MM.1S (cell line): ENCODE measurements at regions not wholly inside any gene's neighbourhood (a gene's known extent, or its start where the extent isn't known, plus 50 kb on each side); places are given as distances from the start of the nearest gene placed in this dataset.

ENCODE experiments used
- DNase-seq: peaks from one replicate; pipeline ENCODE4 v3.0.0-alpha.2; 2015
- H2AFZ ChIP-seq: fragments of 300-600 bp; sonication (generic); 2 replicates; pipeline ENCODE4 v1.6.0; 2016; ENCODE audit warnings: antibody characterized with exemption, low read length
- H3F3A ChIP-seq: fragments of 300-600 bp; sonication (generic); 2 replicates; pipeline ENCODE4 v1.6.1; 2016; ENCODE audit warnings: mild to moderate bottlenecking, antibody characterized with exemption, low read length, moderate library complexity, mixed read lengths; ENCODE audit not compliant: insufficient read depth
- H3K27ac ChIP-seq: fragments of 300-600 bp; sonication (generic); 2 replicates; pipeline ENCODE4 v1.5.1; 2016; ENCODE audit warnings: mild to moderate bottlenecking, low read length
- H3K27me3 ChIP-seq: fragments of 300-600 bp; sonication (generic); replicated peaks from 2 replicates; pipeline ENCODE4 v1.6.0; 2016; ENCODE audit warnings: low read length; ENCODE audit not compliant: insufficient read depth
- H3K36me3 ChIP-seq: fragments of 300-600 bp; sonication (generic); replicated peaks from 2 replicates; pipeline ENCODE4 v1.6.1; 2016; ENCODE audit warnings: mild to moderate bottlenecking, low read length, mixed read lengths; ENCODE audit not compliant: insufficient read depth
- H3K4me1 ChIP-seq: fragments of 300-600 bp; sonication (generic); 2 replicates; pipeline ENCODE4 v1.6.1; 2016; ENCODE audit warnings: low read length, mixed read lengths
- H3K4me2 ChIP-seq: fragments of 300-600 bp; sonication (generic); 2 replicates; pipeline ENCODE4 v1.6.0; 2016; ENCODE audit warnings: low read depth, low read length
- H3K4me3 ChIP-seq: fragments of 300-600 bp; sonication (generic); 2 replicates; pipeline ENCODE4 v1.5.1; 2016; ENCODE audit warnings: low read length, mixed read lengths
- H3K79me2 ChIP-seq: fragments of 300-600 bp; sonication (generic); 2 replicates; pipeline ENCODE4 v1.6.1; 2016; ENCODE audit warnings: mixed run types, low read length, mixed read lengths
- H3K9ac ChIP-seq: fragments of 300-600 bp; sonication (generic); 2 replicates; pipeline ENCODE4 v1.6.1; 2016; ENCODE audit warnings: low read length, mixed read lengths
- H3K9me2 ChIP-seq: fragments of 300-600 bp; sonication (generic); replicated peaks from 2 replicates; pipeline ENCODE4 v1.6.1; 2016; ENCODE audit warnings: mild to moderate bottlenecking, low read length, mixed read lengths; ENCODE audit not compliant: insufficient read depth
- H3K9me3 ChIP-seq: fragments of 300-600 bp; sonication (generic); replicated peaks from 2 replicates; pipeline ENCODE4 v1.6.1; 2016; ENCODE audit warnings: mild to moderate bottlenecking, low read length, mixed read lengths; ENCODE audit not compliant: insufficient read depth
- H4K20me1 ChIP-seq: fragments of 300-600 bp; sonication (generic); 2 replicates; pipeline ENCODE4 v1.6.1; 2016; ENCODE audit warnings: mild to moderate bottlenecking, low read length, moderate library complexity, mixed read lengths; ENCODE audit not compliant: insufficient read depth
- EZH2 ChIP-seq: fragments of 300-600 bp; sonication (generic); optimal IDR thresholded peaks from 2 replicates; pipeline ENCODE3; 2017; ENCODE audit warnings: low read depth, mild to moderate bottlenecking, antibody characterized with exemption, low read length, mixed read lengths
- EZH2phosphoT487 ChIP-seq: fragments of 300-600 bp; sonication (generic); IDR thresholded peaks from 2 replicates; pipeline ENCODE4 v1.6.1; 2018; ENCODE audit warnings: antibody characterized with exemption, low read length
- TF ChIP-seq, protein P1 (sequence below): fragments of 300-600 bp; sonication (generic); IDR thresholded peaks from 2 replicates; pipeline ENCODE4 v1.5.1; 2016; ENCODE audit warnings: antibody characterized with exemption, low read length, mixed read lengths

DNA sequence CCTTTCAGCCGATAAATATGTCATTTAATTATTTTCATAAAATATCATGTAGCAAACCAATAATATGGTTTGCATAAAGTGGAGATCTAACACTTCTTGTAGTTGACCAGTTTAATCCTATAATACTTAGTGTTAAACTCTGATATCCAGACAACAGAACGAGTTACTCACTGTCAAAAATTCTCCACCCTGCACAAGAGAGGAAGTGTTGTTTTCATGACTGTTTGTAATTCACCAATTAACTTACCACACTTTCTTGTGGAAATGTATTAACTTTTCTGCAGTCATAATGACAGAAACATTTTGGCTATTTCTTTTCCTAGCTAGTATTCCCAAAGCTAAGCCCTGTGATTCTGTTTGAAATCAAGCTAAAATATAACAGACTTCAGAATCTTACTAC, 555.3 kb upstream of the FTMT start:
- Histone ChIP-seq H3K9me2 (no peaks in the 10 kb centered on the region; the same call in 1 of the 2 replicates), H3K9me3 (no peaks in the 10 kb centered on the region), H3K79me2 (no peaks in the 10 kb centered on the region), H3K9ac (no peak overlapping the region), H2AFZ (no peak overlapping the region), H4K20me1 (no peaks in the 10 kb centered on the region), H3K27me3 (no peaks in the 10 kb centered on the region), H3K36me3 (no peaks in the 10 kb centered on the region), H3K4me1 (no peaks in the 10 kb centered on the region), H3K4me2 (no peak overlapping the region), H3K27ac (no peak overlapping the region), H3K4me3 (no peak overlapping the region), H3F3A (no peaks in the 10 kb centered on the region)
- TF ChIP-seq EZH2, result no peak
- TF ChIP-seq EZH2phosphoT487, result no peak
- TF ChIP-seq, protein P1, sequence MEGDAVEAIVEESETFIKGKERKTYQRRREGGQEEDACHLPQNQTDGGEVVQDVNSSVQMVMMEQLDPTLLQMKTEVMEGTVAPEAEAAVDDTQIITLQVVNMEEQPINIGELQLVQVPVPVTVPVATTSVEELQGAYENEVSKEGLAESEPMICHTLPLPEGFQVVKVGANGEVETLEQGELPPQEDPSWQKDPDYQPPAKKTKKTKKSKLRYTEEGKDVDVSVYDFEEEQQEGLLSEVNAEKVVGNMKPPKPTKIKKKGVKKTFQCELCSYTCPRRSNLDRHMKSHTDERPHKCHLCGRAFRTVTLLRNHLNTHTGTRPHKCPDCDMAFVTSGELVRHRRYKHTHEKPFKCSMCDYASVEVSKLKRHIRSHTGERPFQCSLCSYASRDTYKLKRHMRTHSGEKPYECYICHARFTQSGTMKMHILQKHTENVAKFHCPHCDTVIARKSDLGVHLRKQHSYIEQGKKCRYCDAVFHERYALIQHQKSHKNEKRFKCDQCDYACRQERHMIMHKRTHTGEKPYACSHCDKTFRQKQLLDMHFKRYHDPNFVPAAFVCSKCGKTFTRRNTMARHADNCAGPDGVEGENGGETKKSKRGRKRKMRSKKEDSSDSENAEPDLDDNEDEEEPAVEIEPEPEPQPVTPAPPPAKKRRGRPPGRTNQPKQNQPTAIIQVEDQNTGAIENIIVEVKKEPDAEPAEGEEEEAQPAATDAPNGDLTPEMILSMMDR, result no peak
- no peak for DNase-seq

DNA sequence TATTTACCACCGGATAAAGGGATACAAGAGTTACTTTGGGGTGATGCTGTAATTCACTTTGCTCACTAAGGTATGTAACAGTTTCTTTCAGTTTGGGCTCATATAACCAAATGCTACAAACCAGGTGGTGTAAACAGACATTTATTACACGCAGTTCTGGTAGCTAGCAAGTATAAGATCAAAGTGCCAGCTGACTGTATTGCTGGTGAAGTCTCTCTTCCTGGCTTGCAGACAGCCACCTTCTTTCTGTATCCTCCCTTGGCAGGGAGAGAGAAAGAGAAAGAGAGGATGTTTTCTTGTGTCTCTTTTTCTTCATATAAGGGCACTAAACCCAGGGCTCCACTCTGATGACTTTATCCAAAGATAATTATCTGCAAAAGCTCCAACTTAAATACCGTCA, 552.5 kb upstream of the FTMT start:
- Histone ChIP-seq H3K79me2 (no peaks in the 10 kb centered on the region), H3K9me3 (no peaks in the 10 kb centered on the region), H3K4me1 (no peaks in the 10 kb centered on the region), H3K27ac (no peak overlapping the region), H3K4me3 (no peak overlapping the region), H3F3A (no peaks in the 10 kb centered on the region), H3K27me3 (no peaks in the 10 kb centered on the region), H2AFZ (no peak overlapping the region), H3K9me2 (no peaks in the 10 kb centered on the region; the same call in 1 of the 2 replicates), H4K20me1 (no peaks in the 10 kb centered on the region), H3K36me3 (no peaks in the 10 kb centered on the region), H3K9ac (no peak overlapping the region), H3K4me2 (no peak overlapping the region)
- TF ChIP-seq EZH2phosphoT487, result no peak
- TF ChIP-seq EZH2, result no peak
- TF ChIP-seq, protein P1, result no peak
- DNase-seq, result peak; percentile 24

DNA sequence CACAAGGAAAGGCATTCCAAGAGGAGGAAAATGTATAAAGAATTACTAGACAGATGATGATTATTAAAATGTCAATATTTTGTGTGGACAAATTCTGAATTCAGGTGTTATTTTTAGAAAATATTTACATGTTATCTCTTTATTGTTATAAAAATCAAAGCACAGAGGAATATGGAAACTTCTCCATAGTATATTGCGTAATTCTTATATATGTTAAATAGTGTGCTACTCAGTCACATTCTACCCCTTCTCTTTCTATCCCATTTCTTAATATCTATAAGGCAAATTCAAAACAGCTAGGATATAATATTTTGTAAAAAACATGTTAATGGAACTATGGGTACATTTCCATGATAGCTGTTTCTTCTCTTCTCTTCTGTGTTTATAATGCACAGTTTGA, 546.8 kb upstream of the FTMT start:
- no peaks in the 10 kb centered on the region for H3K9me3 ChIP-seq

More for the DNA sequence above, 546.8 kb upstream of the FTMT start:
- Histone ChIP-seq H3K9ac (no peak overlapping the region), H3K4me1 (no peaks in the 10 kb centered on the region), H3K79me2 (no peaks in the 10 kb centered on the region), H3K27me3 (no peaks in the 10 kb centered on the region), H3F3A (no peaks in the 10 kb centered on the region), H3K4me3 (no peak overlapping the region), H3K4me2 (no peak overlapping the region), H2AFZ (no peak overlapping the region), H3K9me2 (no peaks in the 10 kb centered on the region), H4K20me1 (no peaks in the 10 kb centered on the region), H3K36me3 (no peaks in the 10 kb centered on the region), H3K27ac (no peak overlapping the region)
- no peak for DNase-seq
- no peak for TF ChIP-seq EZH2
- TF ChIP-seq, protein P1, result no peak
- no peak for TF ChIP-seq EZH2phosphoT487
